ENCODE measurements at regions not wholly inside any gene's neighbourhood (a gene's known extent, or its start where the extent isn't known, plus 50 kb on each side); places are given as distances from the start of the nearest gene placed in this dataset.

DNA sequence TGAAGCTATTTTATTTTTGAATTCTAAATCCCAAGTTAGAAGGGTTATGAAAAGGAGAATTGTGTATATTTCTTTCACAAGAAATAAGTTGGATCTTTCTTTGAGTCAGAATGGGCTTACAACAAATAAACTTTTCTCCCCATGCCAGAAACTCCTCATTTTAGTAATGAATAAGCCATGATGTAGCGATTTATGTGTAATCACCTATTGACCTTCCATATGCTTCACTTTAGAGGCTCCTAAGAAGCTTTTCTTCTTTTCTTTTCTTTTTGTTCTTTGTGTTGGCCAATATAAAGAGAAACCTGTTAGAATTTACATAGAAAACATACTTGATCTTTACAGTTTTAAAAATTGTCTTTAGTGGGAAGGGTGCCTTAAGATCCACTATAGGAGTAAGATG, 370.2 kb downstream of the UTRN start:
- TF ChIP-seq EZH2 (IDR thresholded peaks at IDR 0.05; ENCODE audit: low read length, unreplicated experiment), result no peak
- TF ChIP-seq, protein P1, sequence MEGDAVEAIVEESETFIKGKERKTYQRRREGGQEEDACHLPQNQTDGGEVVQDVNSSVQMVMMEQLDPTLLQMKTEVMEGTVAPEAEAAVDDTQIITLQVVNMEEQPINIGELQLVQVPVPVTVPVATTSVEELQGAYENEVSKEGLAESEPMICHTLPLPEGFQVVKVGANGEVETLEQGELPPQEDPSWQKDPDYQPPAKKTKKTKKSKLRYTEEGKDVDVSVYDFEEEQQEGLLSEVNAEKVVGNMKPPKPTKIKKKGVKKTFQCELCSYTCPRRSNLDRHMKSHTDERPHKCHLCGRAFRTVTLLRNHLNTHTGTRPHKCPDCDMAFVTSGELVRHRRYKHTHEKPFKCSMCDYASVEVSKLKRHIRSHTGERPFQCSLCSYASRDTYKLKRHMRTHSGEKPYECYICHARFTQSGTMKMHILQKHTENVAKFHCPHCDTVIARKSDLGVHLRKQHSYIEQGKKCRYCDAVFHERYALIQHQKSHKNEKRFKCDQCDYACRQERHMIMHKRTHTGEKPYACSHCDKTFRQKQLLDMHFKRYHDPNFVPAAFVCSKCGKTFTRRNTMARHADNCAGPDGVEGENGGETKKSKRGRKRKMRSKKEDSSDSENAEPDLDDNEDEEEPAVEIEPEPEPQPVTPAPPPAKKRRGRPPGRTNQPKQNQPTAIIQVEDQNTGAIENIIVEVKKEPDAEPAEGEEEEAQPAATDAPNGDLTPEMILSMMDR (conservative IDR thresholded peaks at IDR 0.05; ENCODE audit: low read depth, low read length), result no peak
- no peak for TF ChIP-seq EZH2phosphoT487 (IDR thresholded peaks at IDR 0.05; ENCODE audit: borderline replicate concordance, low read length)

All from PC-3 (cell line).